ENCODE measurements at regions not wholly inside any gene's neighbourhood (a gene's known extent, or its start where the extent isn't known, plus 50 kb on each side); places are given as distances from the start of the nearest gene placed in this dataset.

DNA sequence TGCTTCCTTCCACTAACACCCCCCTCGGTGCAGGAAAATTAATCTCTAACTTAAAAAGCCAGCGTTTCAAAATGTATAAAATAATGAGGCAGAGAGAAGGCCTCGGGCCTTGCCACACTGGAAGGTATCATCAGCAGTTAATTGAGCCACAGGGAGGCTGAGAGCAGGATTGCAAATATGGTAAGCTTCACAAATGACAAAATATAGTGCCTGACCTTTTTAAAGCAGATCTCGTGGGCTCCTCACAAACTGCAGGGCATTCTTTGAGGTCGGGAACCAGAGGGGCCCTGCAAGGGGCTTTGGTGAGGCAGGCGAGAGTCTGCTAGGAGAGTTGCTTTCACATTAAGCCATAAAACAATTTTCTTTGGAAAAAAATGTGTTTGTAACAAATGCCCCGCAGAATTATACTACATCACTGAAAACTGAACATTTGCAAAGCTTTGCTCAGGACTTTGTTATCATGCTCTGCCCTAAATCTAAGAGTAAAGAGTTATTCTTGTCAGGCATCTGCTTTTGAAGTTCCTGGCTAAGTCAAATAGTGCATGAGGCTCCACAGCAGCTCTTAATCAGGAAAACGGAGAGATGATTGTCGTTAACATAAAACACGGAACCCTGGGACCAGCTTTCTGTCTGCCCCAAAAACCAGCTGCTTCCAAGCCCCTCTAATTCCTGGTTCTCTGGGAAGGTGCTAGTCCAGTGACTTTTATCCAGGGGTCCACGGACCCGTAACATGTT, 61.4 kb upstream of the SYT13 start:
- TF ChIP-seq, protein P1, sequence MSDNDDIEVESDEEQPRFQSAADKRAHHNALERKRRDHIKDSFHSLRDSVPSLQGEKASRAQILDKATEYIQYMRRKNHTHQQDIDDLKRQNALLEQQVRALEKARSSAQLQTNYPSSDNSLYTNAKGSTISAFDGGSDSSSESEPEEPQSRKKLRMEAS (IDR thresholded peaks at IDR 0.05) = no peak
- TF ChIP-seq EGR1 (IDR thresholded peaks at IDR 0.05) = no peak
- TF ChIP-seq TAF1 (IDR thresholded peaks at IDR 0.05; ENCODE audit: low read depth) = no peak
- no peak for TF ChIP-seq RAD21 (IDR thresholded peaks at IDR 0.05; ENCODE audit: low read depth)
- TF ChIP-seq CREB1 (IDR thresholded peaks at IDR 0.05; ENCODE audit: low read depth) = no peak
- no peak for TF ChIP-seq TEAD4 (IDR thresholded peaks at IDR 0.05)
- TF ChIP-seq YY1 (IDR thresholded peaks at IDR 0.05; ENCODE audit: low read depth) = no peak
- TF ChIP-seq EP300 (IDR thresholded peaks at IDR 0.05; ENCODE audit: borderline replicate concordance) = no peak
- no peak for TF ChIP-seq TCF12 (IDR thresholded peaks at IDR 0.05; ENCODE audit: low read depth)
- no peak for TF ChIP-seq NFIC (IDR thresholded peaks at IDR 0.05)
- TF ChIP-seq CEBPB (IDR thresholded peaks at IDR 0.05) = no peak
- TF ChIP-seq USF1 (IDR thresholded peaks at IDR 0.05) = no peak
- no peak for TF ChIP-seq ZBTB7A (IDR thresholded peaks at IDR 0.05; ENCODE audit: low read depth)
- TF ChIP-seq FOXM1 (IDR thresholded peaks at IDR 0.05; ENCODE audit: borderline replicate concordance, low read depth) = no peak
- TF ChIP-seq REST (IDR thresholded peaks at IDR 0.05; ENCODE audit: low read depth) = no peak

- no peak for TF ChIP-seq TCF12 (IDR thresholded peaks at IDR 0.05; ENCODE audit: low read depth)
- no peak for TF ChIP-seq CREB1 (IDR thresholded peaks at IDR 0.05; ENCODE audit: low read depth)
- no peak for TF ChIP-seq ZBTB7A (IDR thresholded peaks at IDR 0.05; ENCODE audit: low read depth)
- TF ChIP-seq YY1 (IDR thresholded peaks at IDR 0.05; ENCODE audit: low read depth) = no peak
- TF ChIP-seq TEAD4 (IDR thresholded peaks at IDR 0.05) = no peak
- no peak for TF ChIP-seq NFIC (IDR thresholded peaks at IDR 0.05)
- TF ChIP-seq RAD21 (IDR thresholded peaks at IDR 0.05; ENCODE audit: low read depth) = no peak
- no peak for TF ChIP-seq EGR1 (IDR thresholded peaks at IDR 0.05)
- no peak for TF ChIP-seq FOXM1 (IDR thresholded peaks at IDR 0.05; ENCODE audit: borderline replicate concordance, low read depth)
- TF ChIP-seq, protein P1 (IDR thresholded peaks at IDR 0.05) = no peak
- no peak for TF ChIP-seq EP300 (IDR thresholded peaks at IDR 0.05; ENCODE audit: borderline replicate concordance)
- no peak for TF ChIP-seq REST (IDR thresholded peaks at IDR 0.05; ENCODE audit: low read depth)
- no peak for TF ChIP-seq TAF1 (IDR thresholded peaks at IDR 0.05; ENCODE audit: low read depth)
- no peak for TF ChIP-seq USF1 (IDR thresholded peaks at IDR 0.05)
Measured at GRCh38 chr11:45345491-45345890, 59.4 kb upstream of the SYT13 start.

- no peak for TF ChIP-seq RAD21 (IDR thresholded peaks at IDR 0.05; ENCODE audit: low read depth)
- no peak for TF ChIP-seq TAF1 (IDR thresholded peaks at IDR 0.05; ENCODE audit: low read depth)
- no peak for TF ChIP-seq YY1 (IDR thresholded peaks at IDR 0.05; ENCODE audit: low read depth)
- no peak for TF ChIP-seq REST (IDR thresholded peaks at IDR 0.05; ENCODE audit: low read depth)
- TF ChIP-seq EGR1 (IDR thresholded peaks at IDR 0.05) = no peak
Measured at GRCh38 chr11:45344028-45344427, 57.9 kb upstream of the SYT13 start.

DNA sequence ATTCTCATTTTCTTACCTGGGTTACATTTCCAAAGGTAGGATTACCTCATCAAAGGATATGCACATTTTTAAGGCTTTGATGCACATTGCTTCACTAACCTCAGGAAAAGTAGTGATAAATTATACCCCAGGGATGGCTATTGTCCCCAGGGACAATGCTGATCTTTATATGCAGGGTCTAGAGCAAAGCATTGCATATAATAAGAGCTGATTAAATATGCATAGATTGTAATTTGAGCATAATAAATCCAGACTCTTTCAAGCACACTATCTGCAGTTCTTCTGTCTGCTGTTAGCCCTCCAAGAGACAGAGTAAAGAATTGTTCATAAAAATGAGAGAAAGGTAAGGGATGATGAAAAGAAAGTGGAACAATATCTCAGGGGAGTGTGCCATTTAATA, 57.3 kb upstream of the SYT13 start:
- no peak for TF ChIP-seq CREB1 (IDR thresholded peaks at IDR 0.05; ENCODE audit: low read depth)
- TF ChIP-seq TCF12 (IDR thresholded peaks at IDR 0.05; ENCODE audit: low read depth) = no peak
- TF ChIP-seq YY1 (IDR thresholded peaks at IDR 0.05; ENCODE audit: low read depth) = no peak
- no peak for TF ChIP-seq CEBPB (IDR thresholded peaks at IDR 0.05)
- no peak for TF ChIP-seq REST (IDR thresholded peaks at IDR 0.05; ENCODE audit: low read depth)
- TF ChIP-seq, protein P1 (IDR thresholded peaks at IDR 0.05) = no peak
- no peak for TF ChIP-seq USF1 (IDR thresholded peaks at IDR 0.05)
- TF ChIP-seq NFIC (IDR thresholded peaks at IDR 0.05) = no peak
- no peak for TF ChIP-seq ZBTB7A (IDR thresholded peaks at IDR 0.05; ENCODE audit: low read depth)
- no peak for TF ChIP-seq TEAD4 (IDR thresholded peaks at IDR 0.05)
- no peak for TF ChIP-seq EP300 (IDR thresholded peaks at IDR 0.05; ENCODE audit: borderline replicate concordance)
- TF ChIP-seq RAD21 (IDR thresholded peaks at IDR 0.05; ENCODE audit: low read depth) = no peak
- no peak for TF ChIP-seq FOXM1 (IDR thresholded peaks at IDR 0.05; ENCODE audit: borderline replicate concordance, low read depth)
- no peak for TF ChIP-seq EGR1 (IDR thresholded peaks at IDR 0.05)
- TF ChIP-seq TAF1 (IDR thresholded peaks at IDR 0.05; ENCODE audit: low read depth) = no peak

Measured in Ishikawa (cell line).